Heart right ventricle (tissue), 16 donors: ENCODE measurements at regions not wholly inside any gene's neighbourhood (a gene's known extent, or its start where the extent isn't known, plus 50 kb on each side); places are given as distances from the start of the nearest gene placed in this dataset.
A peak's percentile ranks its signal among the peaks of the same experiment; 100 is the strongest.

Experiments
- ATAC-seq, 8 donors: fragments of 200-7000 bp; cut with Tn5 transposase; one replicate each; pipeline ENCODE4 v1.9.1; 2020; ENCODE audit warnings: mild to moderate bottlenecking in 8 of 8, moderate library complexity in 8 of 8, moderate number of reproducible peaks in 1 of 8
- DNase-seq, 2 donors: peaks; one replicate each; pipeline ENCODE4 v3.0.0-alpha.2; 2020
- H3K27ac ChIP-seq, 10 donors: fragments of 200-600 bp; sonication (generic) in 2 of 10; one replicate each; pipeline versions ENCODE4 v1.5.0 to v1.8.0; 2020 to 2022; ENCODE audit warnings: mild to moderate bottlenecking in 3 of 10
- H3K27me3 ChIP-seq, 7 donors: fragments of 200-600 bp; one replicate each; pipeline ENCODE4 v1.8.0; 2021 to 2022; ENCODE audit warnings: mild to moderate bottlenecking in 2 of 7
- H3K36me3 ChIP-seq, 9 donors: fragments of 200-600 bp; sonication (generic) in 1 of 9; one replicate each; pipeline versions ENCODE4 v1.5.0 to v1.8.0; 2020 to 2022; ENCODE audit warnings: mild to moderate bottlenecking in 2 of 9
- H3K4me1 ChIP-seq, 9 donors: fragments of 200-600 bp; sonication (generic) in 1 of 9; one replicate each; pipeline versions ENCODE4 v1.5.0 to v1.8.0; 2020 to 2022; ENCODE audit warnings: mild to moderate bottlenecking in 4 of 9
- H3K4me3 ChIP-seq, 10 donors: fragments of 200-600 bp; sonication (generic) in 2 of 10; one replicate each; pipeline versions ENCODE4 v1.5.0 to v1.8.0; 2020 to 2022; ENCODE audit warnings: mild to moderate bottlenecking in 7 of 10, moderate library complexity in 2 of 10
- H3K9me3 ChIP-seq, 11 donors: fragments of 200-600 bp in 10 of 11; sonication (generic) in 2 of 11; one replicate each; pipeline versions ENCODE4 v1.5.0 to v1.8.0; 2013 to 2022; ENCODE audit warnings: mild to moderate bottlenecking in 2 of 11, control low read depth in 1 of 11, moderate library complexity in 1 of 11
- WGBS, 2 donors: extraction: QIAGEN DNeasy Blood & Tissue Kit; methylation state at CpG; one replicate each; pipeline ENCODE4 v1.1.7; 2013; ENCODE audit warnings: inconsistent platforms in 1 of 2; 5-methylcytosine and 5-hydroxymethylcytosine counted together
- intact Hi-C, 10 donors: fragments of 100-400 bp; cut with DNase I; formaldehyde crosslinking; loops; one replicate each; pipeline versions ENCODE4 v1.11.1 to v1.14.2; 2022
- TF ChIP-seq, protein P1 (sequence below), 9 donors: fragments of 200-600 bp; sonication (generic) in 2 of 9; IDR thresholded peaks; one replicate each; pipeline versions ENCODE4 v1.5.0 to v1.8.0; 2021 to 2022; ENCODE audit warnings: antibody characterized with exemption in 9 of 9, mild to moderate bottlenecking in 5 of 9, moderate library complexity in 1 of 9
- donor health status: Arrhythmogenic right ventricular cardiomyopathy.
- donor health status: ischemic (EF 13 %, LVEDD 7.1; RV severe dilation, severe dysfunction).
- donor health status: healthy with polysubstance abuse.
- donor health status: DM: no; HTN: yes; CAD: no.
- donor health status: DM: no; HTN: no; CAD: no.
- donor health status: ischemic (EF 25% LVEDD 6.9; RV normal size, moderate dysfunction).
- donor health status: ischemic (EF 25% LVEDD 5.7; RV mildly dilated, moderate dysfunction).
- donor health status: healthy.
- donor health status: DM: yes; HTN: yes; CAD: no.
- donor health status: Ischemic cardiomyopathy.
- donor health status: ischemic (EF 35%, LVEDD 5.7; RV mildly dilated, moderate dysfunction).
- donor health status: nonischemic (EF 11% LVEDD 7.7; RV severe dilation, severe dysfunction).
- donor health status: DM: yes; HTN: yes; CAD: no.
- donor health status: PGD.
- donor health status: ischemic (EF 29% LVEDD 5.4; RV normal size, mild dysfunction).
- donor health status: nonischemic (EF 23%, LVEDD 6.1; RV moderate dilation, normal function).

DNA sequence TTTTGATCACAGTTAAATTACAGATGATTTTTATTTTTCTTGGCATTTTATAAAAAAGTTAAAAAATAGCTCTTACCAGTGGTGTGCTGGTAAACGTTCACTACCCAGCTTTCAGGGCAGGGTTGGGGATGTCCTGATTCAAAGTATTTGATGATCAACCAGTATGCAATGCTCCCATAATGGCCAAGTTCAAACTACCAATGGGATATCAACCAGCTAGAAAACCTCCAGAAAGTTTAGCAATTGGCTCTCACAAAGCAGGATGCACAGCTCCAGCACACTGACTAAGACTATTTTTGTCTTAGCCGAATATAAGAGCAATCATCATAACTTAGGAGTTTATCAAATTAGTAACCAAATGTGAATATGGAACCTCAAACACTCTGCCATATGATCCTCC lies 108.0 kb upstream of the PDE5A start:
- 75 to 88% methylated on average over 2 of the region's 2 CpGs for WGBS, 2 donors
- ATAC-seq = no peak
- H3K27ac ChIP-seq = peak overlapping the region in 1 of 10 donors; percentile 87

GRCh38 chr4:119735165-119735651 lies 106.6 kb upstream of the PDE5A start:
- Histone ChIP-seq H3K4me3 (no peak overlapping the region), H3K36me3 (no peaks in the 10 kb centered on the region), H3K4me1 (peaks cover 9 to 68% (median 17%) of the 10 kb centered on the region in 9 donors), H3K27me3 (no peaks in the 10 kb centered on the region), H3K27ac (peak overlapping the region; percentile 21 to 87 (median 70)), H3K9me3 (no peaks in the 10 kb centered on the region)
- intact Hi-C loops = no loop called here
- TF ChIP-seq, protein P1, sequence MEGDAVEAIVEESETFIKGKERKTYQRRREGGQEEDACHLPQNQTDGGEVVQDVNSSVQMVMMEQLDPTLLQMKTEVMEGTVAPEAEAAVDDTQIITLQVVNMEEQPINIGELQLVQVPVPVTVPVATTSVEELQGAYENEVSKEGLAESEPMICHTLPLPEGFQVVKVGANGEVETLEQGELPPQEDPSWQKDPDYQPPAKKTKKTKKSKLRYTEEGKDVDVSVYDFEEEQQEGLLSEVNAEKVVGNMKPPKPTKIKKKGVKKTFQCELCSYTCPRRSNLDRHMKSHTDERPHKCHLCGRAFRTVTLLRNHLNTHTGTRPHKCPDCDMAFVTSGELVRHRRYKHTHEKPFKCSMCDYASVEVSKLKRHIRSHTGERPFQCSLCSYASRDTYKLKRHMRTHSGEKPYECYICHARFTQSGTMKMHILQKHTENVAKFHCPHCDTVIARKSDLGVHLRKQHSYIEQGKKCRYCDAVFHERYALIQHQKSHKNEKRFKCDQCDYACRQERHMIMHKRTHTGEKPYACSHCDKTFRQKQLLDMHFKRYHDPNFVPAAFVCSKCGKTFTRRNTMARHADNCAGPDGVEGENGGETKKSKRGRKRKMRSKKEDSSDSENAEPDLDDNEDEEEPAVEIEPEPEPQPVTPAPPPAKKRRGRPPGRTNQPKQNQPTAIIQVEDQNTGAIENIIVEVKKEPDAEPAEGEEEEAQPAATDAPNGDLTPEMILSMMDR (IDR thresholded peaks at IDR 0.05) = no peak
- ATAC-seq (peak; percentile 44 to 88 (median 62)), DNase-seq (no peak)
- WGBS, 2 donors = 31 to 46% methylated on average over 1 of the region's 1 CpG

More for the DNA sequence above, 108.0 kb upstream of the PDE5A start:
- Histone ChIP-seq H3K27me3 (no peaks in the 10 kb centered on the region), H3K4me3 (no peak overlapping the region), H3K4me1 (peaks cover 4 to 55% (median 12%) of the 10 kb centered on the region in 9 donors), H3K36me3 (no peaks in the 10 kb centered on the region), H3K9me3 (no peaks in the 10 kb centered on the region)
- no peak for DNase-seq
- intact Hi-C loops = no loop called here
- TF ChIP-seq, protein P1 (IDR thresholded peaks at IDR 0.05) = no peak

DNA sequence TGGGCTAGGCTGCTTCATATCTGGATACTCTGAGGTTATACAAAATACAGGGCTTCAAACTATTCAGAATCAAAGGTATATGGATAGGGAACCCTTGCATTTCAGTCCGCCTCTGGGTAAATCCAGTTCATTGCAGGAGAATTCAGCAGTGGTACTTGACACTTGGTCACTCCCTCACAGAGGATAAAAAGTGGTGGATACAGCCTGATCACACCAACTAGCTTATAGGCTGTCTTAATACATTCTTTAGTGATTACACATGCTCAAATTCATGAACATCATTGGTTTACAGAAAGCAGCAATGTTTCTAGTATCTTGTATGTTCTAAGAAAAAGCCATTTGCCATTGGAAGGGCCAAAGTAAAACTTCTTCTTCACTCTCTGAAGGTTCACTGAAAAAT lies 104.8 kb upstream of the PDE5A start:
- H3K4me3 ChIP-seq = no peak overlapping the region
- TF ChIP-seq, protein P1 (IDR thresholded peaks at IDR 0.05) = no peak
- intact Hi-C loops = loop anchor here in 1 of 10 donors (5.0 kb wide), 1 partner anchor 106 kb away; the partner anchor contains the start of gene PDE5A
- no peaks in the 10 kb centered on the region for H3K27me3 ChIP-seq
- 97 to 100% methylated on average over 1 of the region's 1 CpG for WGBS, 2 donors
- no peaks in the 10 kb centered on the region for H3K36me3 ChIP-seq
- H3K27ac ChIP-seq = peak overlapping the region in 1 of 10 donors; percentile 87
- peaks cover 0 to 6% (median 0%) of the 10 kb centered on the region in 11 donors for H3K9me3 ChIP-seq
- ATAC-seq = no peak
- H3K4me1 ChIP-seq = peaks cover 9 to 72% (median 26%) of the 10 kb centered on the region in 9 donors
- DNase-seq = no peak

GRCh38 chr4:119731778-119732177 lies 103.2 kb upstream of the PDE5A start:
- peaks cover 9 to 59% (median 26%) of the 10 kb centered on the region in 9 donors for H3K4me1 ChIP-seq
- DNase-seq = no peak
- H3K27ac ChIP-seq = peak overlapping the region in 2 of 10 donors; percentile 67 to 68
- no peaks in the 10 kb centered on the region for H3K36me3 ChIP-seq
- no peak overlapping the region for H3K4me3 ChIP-seq
- 71 to 75% methylated on average over 5 of the region's 5 CpGs for WGBS, 2 donors
- peaks cover 0 to 9% (median 0%) of the 10 kb centered on the region in 11 donors for H3K9me3 ChIP-seq
- intact Hi-C loops = loop anchor here in 1 of 10 donors (5.0 kb wide), 1 partner anchor 104 kb away; the partner anchor contains the start of gene PDE5A
- TF ChIP-seq, protein P1 (IDR thresholded peaks at IDR 0.05) = no peak
- H3K27me3 ChIP-seq = no peaks in the 10 kb centered on the region
- no peak for ATAC-seq
